ENCODE measurements at regions not wholly inside any gene's neighbourhood (a gene's known extent, or its start where the extent isn't known, plus 50 kb on each side); places are given as distances from the start of the nearest gene placed in this dataset.

GRCh38 chr21:35199733-35200015 is 150.6 kb upstream of the RUNX1 start:
- TF ChIP-seq CTCF (IDR thresholded peaks at IDR 0.05) (no peak), POLR2A (IDR thresholded peaks at IDR 0.05) (no peak)

Data from heart left ventricle (tissue), 13 donors.